PFSK-1 (cell line): ENCODE measurements at regions not wholly inside any gene's neighbourhood (a gene's known extent, or its start where the extent isn't known, plus 50 kb on each side); places are given as distances from the start of the nearest gene placed in this dataset.

Source experiments
- FOXP2 ChIP-seq: optimal IDR thresholded peaks from 2 replicates; pipeline ENCODE3; 2011; ENCODE audit warnings: borderline replicate concordance, control low read depth, inconsistent platforms; ENCODE audit not compliant: insufficient read depth; ENCODE audit errors: extremely low read length, extremely low read depth
- POLR2AphosphoS5 ChIP-seq: IDR thresholded peaks from 2 replicates; pipeline ENCODE4 v1.6.1; 2012; ENCODE audit warnings: low read depth, mild to moderate bottlenecking, control low read depth, low read length, moderate library complexity
- SIN3A ChIP-seq: IDR thresholded peaks from 2 replicates; pipeline ENCODE4 v1.6.1; 2012; ENCODE audit warnings: mild to moderate bottlenecking, low read length, moderate library complexity, borderline replicate concordance; ENCODE audit not compliant: insufficient read depth
- TAF1 ChIP-seq: IDR thresholded peaks from 2 replicates; pipeline ENCODE4 v1.6.1; 2012; ENCODE audit warnings: low read length, control low read depth, borderline replicate concordance; ENCODE audit not compliant: insufficient read depth
- TF ChIP-seq, protein P1 (sequence below), 2 experiments: IDR thresholded peaks; 2 replicates each; pipeline versions ENCODE4 v1.6.1 to v1.8.0; 2011 to 2012; ENCODE audit warnings: low read depth in 2 of 2, low read length in 2 of 2, control low read depth in 1 of 2, inconsistent platforms in 1 of 2, mild to moderate bottlenecking in 1 of 2, moderate library complexity in 1 of 2; ENCODE audit not compliant: insufficient read depth in 1 of 2

DNA sequence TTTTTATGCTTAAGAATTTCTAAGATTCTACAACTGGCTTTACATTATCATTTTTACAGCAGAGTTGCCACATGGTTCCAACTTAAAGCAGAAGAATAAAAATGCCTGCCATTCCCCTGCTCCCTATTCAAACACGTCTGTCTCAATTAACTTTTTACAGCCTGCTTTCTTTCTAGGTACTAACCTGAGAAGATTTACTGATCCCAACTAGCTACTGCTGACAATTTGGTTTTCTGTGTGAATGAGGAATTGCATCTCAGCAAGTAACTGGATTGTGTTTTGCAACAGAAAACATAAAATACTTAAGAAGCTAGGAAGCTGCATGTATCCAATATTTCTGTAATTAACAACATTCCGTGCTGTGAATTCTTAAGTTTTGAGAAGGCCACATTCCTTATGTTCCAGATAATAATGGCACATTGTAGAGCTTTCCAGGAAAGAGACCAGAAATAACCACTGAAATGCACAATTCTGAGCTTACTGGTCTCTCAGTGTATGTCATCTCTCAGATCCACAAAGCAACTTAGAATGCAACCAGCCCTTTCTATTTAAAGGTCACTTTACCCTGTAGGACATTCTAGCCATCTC, 306.8 kb upstream of the NMUR2 start:
- TF ChIP-seq, protein P1, sequence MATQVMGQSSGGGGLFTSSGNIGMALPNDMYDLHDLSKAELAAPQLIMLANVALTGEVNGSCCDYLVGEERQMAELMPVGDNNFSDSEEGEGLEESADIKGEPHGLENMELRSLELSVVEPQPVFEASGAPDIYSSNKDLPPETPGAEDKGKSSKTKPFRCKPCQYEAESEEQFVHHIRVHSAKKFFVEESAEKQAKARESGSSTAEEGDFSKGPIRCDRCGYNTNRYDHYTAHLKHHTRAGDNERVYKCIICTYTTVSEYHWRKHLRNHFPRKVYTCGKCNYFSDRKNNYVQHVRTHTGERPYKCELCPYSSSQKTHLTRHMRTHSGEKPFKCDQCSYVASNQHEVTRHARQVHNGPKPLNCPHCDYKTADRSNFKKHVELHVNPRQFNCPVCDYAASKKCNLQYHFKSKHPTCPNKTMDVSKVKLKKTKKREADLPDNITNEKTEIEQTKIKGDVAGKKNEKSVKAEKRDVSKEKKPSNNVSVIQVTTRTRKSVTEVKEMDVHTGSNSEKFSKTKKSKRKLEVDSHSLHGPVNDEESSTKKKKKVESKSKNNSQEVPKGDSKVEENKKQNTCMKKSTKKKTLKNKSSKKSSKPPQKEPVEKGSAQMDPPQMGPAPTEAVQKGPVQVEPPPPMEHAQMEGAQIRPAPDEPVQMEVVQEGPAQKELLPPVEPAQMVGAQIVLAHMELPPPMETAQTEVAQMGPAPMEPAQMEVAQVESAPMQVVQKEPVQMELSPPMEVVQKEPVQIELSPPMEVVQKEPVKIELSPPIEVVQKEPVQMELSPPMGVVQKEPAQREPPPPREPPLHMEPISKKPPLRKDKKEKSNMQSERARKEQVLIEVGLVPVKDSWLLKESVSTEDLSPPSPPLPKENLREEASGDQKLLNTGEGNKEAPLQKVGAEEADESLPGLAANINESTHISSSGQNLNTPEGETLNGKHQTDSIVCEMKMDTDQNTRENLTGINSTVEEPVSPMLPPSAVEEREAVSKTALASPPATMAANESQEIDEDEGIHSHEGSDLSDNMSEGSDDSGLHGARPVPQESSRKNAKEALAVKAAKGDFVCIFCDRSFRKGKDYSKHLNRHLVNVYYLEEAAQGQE (IDR thresholded peaks at IDR 0.05; ENCODE audit: insufficient read depth in 1 of 2, low read depth in 2 of 2, low read length in 2 of 2) = no peak
- TF ChIP-seq POLR2AphosphoS5 = no peak
- no peak for TF ChIP-seq SIN3A
- TF ChIP-seq TAF1 = no peak
- no peak for TF ChIP-seq FOXP2

DNA sequence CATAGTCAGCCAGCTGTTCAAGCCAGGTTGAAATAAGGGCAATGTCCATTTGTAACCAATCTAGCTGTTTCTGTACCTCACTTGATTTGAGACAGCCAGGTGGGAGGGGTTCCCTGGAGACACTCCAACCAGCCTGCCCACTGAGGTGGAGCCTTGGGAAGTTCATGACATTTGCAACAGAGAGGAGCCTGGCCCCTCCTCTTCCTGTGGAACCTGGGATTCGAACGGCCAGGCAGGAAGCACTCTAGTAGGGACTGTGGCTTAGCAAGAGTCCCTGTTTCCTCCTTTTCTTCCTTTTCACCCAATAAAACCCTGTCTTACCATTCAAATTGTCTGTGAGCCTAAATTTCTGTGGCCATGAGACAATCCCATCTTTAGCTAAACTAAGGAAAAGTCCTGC, 312.3 kb upstream of the NMUR2 start:
- no peak for TF ChIP-seq SIN3A
- TF ChIP-seq POLR2AphosphoS5 = no peak
- no peak for TF ChIP-seq FOXP2
- TF ChIP-seq, protein P1 (IDR thresholded peaks at IDR 0.05; ENCODE audit: insufficient read depth in 1 of 2, low read depth in 2 of 2, low read length in 2 of 2) = no peak
- no peak for TF ChIP-seq TAF1

DNA sequence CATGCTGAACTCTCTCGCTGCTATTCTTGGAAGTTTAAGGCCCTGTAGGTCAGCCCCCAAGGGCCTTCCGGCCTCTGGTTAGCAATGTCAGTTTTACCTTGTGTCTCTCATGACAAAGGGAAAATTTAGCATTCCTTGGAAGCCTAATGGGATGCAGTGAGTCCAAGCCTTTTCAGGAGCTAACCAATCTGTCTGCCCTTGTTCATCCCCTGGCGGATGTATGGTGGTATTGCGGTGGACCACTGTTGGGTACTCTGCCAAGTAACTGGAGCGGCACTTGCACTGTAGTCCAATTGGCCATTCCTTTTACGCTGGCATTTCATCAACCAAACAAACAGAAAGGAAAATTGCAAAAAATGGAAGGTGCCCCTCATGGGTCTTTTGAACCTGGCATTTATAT, 318.4 kb upstream of the NMUR2 start:
- TF ChIP-seq POLR2AphosphoS5 = no peak
- no peak for TF ChIP-seq SIN3A
- TF ChIP-seq, protein P1 (IDR thresholded peaks at IDR 0.05; ENCODE audit: insufficient read depth in 1 of 2, low read depth in 2 of 2, low read length in 2 of 2) = no peak

DNA sequence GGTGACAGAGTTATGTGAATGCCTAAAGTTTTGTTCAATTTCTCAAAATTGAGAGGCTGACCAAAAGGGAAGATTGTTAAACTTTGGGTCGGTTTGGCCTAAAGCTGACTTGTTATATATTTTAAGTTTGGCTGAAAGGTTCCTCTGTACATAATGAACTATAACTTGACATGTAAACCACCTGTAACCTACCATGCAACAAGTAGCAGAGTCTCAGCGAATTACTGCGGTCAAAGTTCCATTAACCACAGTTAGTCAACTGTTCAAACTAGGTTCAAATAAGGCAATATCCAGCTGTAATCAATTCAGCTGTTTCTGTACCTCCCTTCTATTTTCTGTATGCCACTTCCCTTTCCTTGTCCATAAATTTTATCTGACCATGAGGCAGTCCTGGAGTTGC, 325.1 kb upstream of the NMUR2 start:
- TF ChIP-seq, protein P1 (IDR thresholded peaks at IDR 0.05; ENCODE audit: insufficient read depth in 1 of 2, low read depth in 2 of 2, low read length in 2 of 2) = no peak
- TF ChIP-seq TAF1 (no peak), FOXP2 (no peak), SIN3A (no peak), POLR2AphosphoS5 (no peak)

DNA sequence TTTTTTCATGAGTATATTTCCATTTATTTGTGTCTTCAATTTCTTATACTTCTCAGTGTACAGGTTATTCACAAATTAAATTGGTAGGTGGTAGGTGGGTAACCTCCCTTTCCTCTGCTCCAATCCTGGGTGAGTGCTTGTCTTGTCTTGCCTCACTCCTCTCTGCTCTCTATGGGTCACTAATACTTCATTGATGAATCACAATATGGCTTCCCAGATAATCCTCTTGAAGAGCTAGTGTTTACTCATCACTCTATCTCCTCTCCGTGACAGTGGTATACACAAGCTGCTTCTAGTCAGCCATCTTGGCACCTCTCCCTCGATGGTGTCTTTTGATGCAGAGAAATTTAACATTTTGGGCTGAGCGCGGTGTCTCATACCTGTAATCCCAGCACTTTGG, 331.8 kb upstream of the NMUR2 start:
- TF ChIP-seq TAF1 = no peak
- TF ChIP-seq, protein P1 (IDR thresholded peaks at IDR 0.05; ENCODE audit: insufficient read depth in 1 of 2, low read depth in 2 of 2, low read length in 2 of 2) = no peak
- no peak for TF ChIP-seq FOXP2
- no peak for TF ChIP-seq SIN3A
- no peak for TF ChIP-seq POLR2AphosphoS5
